Astrocyte (in vitro differentiated cells and primary cell): ENCODE measurements at regions not wholly inside any gene's neighbourhood (a gene's known extent, or its start where the extent isn't known, plus 50 kb on each side); places are given as distances from the start of the nearest gene placed in this dataset.

Experiments used
- DNase-seq: peaks from one replicate; pipeline ENCODE4 v3.0.0-alpha.2; 2010; ENCODE audit warnings: low read depth
- FAIRE-seq: peaks from 2 replicates; lab custom pipeline; 2011; peaks lifted over from hg19 to GRCh38; lab: Jason Lieb, UNC
- H2AFZ ChIP-seq: 2 replicates; pipeline ENCODE4 v1.6.0; 2012; ENCODE audit warnings: low read depth, low read length, inconsistent platforms
- H3K27ac ChIP-seq: 2 replicates; pipeline ENCODE4 v1.5.1; 2011; ENCODE audit warnings: low read depth, low read length, inconsistent platforms
- H3K27me3 ChIP-seq: 2 replicates; pipeline ENCODE4 v1.6.0; 2011; ENCODE audit warnings: low read length, inconsistent platforms; ENCODE audit not compliant: insufficient read depth
- H3K36me3 ChIP-seq: 2 replicates; pipeline ENCODE4 v1.5.1; 2011; ENCODE audit warnings: low read length, inconsistent platforms; ENCODE audit not compliant: insufficient read depth
- H3K4me1 ChIP-seq: 2 replicates; pipeline ENCODE4 v1.5.1; 2011; ENCODE audit warnings: low read length, inconsistent platforms; ENCODE audit not compliant: insufficient read depth
- H3K4me2 ChIP-seq: 2 replicates; pipeline ENCODE4 v1.6.0; 2012; ENCODE audit warnings: low read length, inconsistent platforms
- H3K4me3 ChIP-seq: 2 replicates; pipeline ENCODE4 v1.5.1; 2011; ENCODE audit warnings: low read depth, mild to moderate bottlenecking, low read length, inconsistent platforms; ENCODE audit not compliant: insufficient read depth
- H3K79me2 ChIP-seq: 2 replicates; pipeline ENCODE4 v1.6.0; 2012; ENCODE audit warnings: mild to moderate bottlenecking, low read length, inconsistent platforms; ENCODE audit not compliant: insufficient read depth
- H3K9ac ChIP-seq: 2 replicates; pipeline ENCODE4 v1.6.0; 2012; ENCODE audit warnings: mild to moderate bottlenecking, low read length, inconsistent platforms
- H3K9me3 ChIP-seq: 2 replicates; pipeline ENCODE4 v1.5.1; 2012; ENCODE audit warnings: low read depth, mild to moderate bottlenecking, low read length, inconsistent platforms; ENCODE audit not compliant: insufficient read depth
- H4K20me1 ChIP-seq: 2 replicates; pipeline ENCODE4 v1.6.0; 2012; ENCODE audit warnings: low read length, inconsistent platforms; ENCODE audit not compliant: insufficient read depth
- H3K27ac Mint-ChIP-seq: one replicate; pipeline ENCODE4 v1.8.0; 2021; ENCODE audit warnings: mild to moderate bottlenecking, mixed read lengths; ENCODE audit not compliant: unreplicated experiment
- H3K27me3 Mint-ChIP-seq: one replicate; pipeline ENCODE4 v1.8.0; 2021; ENCODE audit warnings: low read depth, mixed read lengths; ENCODE audit not compliant: unreplicated experiment
- H3K36me3 Mint-ChIP-seq: one replicate; pipeline ENCODE4 v1.8.0; 2021; ENCODE audit warnings: low read depth, mixed read lengths; ENCODE audit not compliant: unreplicated experiment
- H3K4me1 Mint-ChIP-seq: one replicate; pipeline ENCODE4 v1.8.0; 2021; ENCODE audit warnings: low read depth, mixed read lengths; ENCODE audit not compliant: unreplicated experiment
- H3K4me3 Mint-ChIP-seq: one replicate; pipeline ENCODE4 v1.8.0; 2021; ENCODE audit warnings: mild to moderate bottlenecking, moderate library complexity, mixed read lengths; ENCODE audit not compliant: unreplicated experiment
- H3K9me3 Mint-ChIP-seq: one replicate; pipeline ENCODE4 v1.8.0; 2021; ENCODE audit warnings: mild to moderate bottlenecking, mixed read lengths; ENCODE audit not compliant: unreplicated experiment
- EZH2 ChIP-seq: IDR thresholded peaks from 2 replicates; pipeline ENCODE4 v1.6.1; 2012; ENCODE audit warnings: mild to moderate bottlenecking, low read length, inconsistent platforms; ENCODE audit not compliant: insufficient read depth
- TF ChIP-seq, protein P1 (sequence below): IDR thresholded peaks from 2 replicates; pipeline ENCODE4 v1.5.1; 2011; ENCODE audit warnings: low read depth, mild to moderate bottlenecking, inconsistent platforms, low read length, moderate library complexity; ENCODE audit not compliant: insufficient read depth

DNA sequence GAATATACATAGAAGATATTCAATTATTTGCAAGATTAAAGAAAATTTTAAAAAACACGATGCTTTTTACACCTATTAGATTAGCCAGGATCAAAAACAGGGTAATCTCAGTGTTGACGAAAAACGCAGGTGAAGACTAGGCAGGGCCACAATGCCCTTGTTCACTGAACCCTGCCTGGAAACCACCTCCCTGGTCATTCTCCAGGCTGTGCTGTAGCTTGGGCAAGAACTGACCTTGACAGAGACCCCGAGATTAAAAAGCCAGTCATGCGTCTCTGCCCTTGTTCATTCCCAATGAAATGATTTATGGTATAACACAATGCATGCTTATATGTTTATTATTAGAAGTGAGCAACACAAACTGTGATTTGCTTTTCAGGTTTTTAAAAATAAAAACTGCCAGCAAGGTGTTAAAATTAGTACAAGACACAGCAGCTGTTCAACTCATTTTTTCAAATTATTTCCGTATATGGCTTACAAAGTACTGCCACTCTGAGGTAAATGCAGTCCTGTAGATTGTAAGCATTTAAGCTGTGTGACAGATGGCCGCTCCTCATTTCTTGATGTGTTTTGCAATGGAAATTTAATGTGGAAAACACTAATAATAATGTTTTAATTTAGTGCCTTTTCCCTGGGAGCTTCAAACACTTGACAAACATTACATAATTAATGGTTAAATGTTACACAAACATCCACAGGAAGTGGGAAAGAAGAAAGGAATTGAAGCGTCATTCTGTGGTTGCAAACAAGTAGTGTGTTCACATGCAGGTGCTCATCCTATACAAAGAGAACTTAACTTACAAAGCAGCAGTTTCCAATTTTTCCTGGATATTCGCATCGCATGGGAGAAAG lies 200.2 kb downstream of the VCY1B start:
- H3K4me1 ChIP-seq = no peaks in the 10 kb centered on the region
- H3K27ac ChIP-seq = no peak overlapping the region
- H3K4me1 Mint-ChIP-seq = no peaks in the 10 kb centered on the region
- no peak overlapping the region for H3K4me2 ChIP-seq
- H4K20me1 ChIP-seq = no peaks in the 10 kb centered on the region
- no peak overlapping the region for H3K27ac Mint-ChIP-seq
- H3K9me3 Mint-ChIP-seq = no peaks in the 10 kb centered on the region
- H3K36me3 ChIP-seq = no peaks in the 10 kb centered on the region
- DNase-seq (no peak), FAIRE-seq (no peak)
- H3K36me3 Mint-ChIP-seq = no peaks in the 10 kb centered on the region
- no peak overlapping the region for H2AFZ ChIP-seq
- no peaks in the 10 kb centered on the region for H3K9me3 ChIP-seq
- H3K4me3 ChIP-seq = no peak overlapping the region
- no peak overlapping the region for H3K9ac ChIP-seq
- TF ChIP-seq, protein P1, sequence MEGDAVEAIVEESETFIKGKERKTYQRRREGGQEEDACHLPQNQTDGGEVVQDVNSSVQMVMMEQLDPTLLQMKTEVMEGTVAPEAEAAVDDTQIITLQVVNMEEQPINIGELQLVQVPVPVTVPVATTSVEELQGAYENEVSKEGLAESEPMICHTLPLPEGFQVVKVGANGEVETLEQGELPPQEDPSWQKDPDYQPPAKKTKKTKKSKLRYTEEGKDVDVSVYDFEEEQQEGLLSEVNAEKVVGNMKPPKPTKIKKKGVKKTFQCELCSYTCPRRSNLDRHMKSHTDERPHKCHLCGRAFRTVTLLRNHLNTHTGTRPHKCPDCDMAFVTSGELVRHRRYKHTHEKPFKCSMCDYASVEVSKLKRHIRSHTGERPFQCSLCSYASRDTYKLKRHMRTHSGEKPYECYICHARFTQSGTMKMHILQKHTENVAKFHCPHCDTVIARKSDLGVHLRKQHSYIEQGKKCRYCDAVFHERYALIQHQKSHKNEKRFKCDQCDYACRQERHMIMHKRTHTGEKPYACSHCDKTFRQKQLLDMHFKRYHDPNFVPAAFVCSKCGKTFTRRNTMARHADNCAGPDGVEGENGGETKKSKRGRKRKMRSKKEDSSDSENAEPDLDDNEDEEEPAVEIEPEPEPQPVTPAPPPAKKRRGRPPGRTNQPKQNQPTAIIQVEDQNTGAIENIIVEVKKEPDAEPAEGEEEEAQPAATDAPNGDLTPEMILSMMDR = no peak
- no peak for TF ChIP-seq EZH2
- no peaks in the 10 kb centered on the region for H3K27me3 Mint-ChIP-seq
- H3K4me3 Mint-ChIP-seq = no peak overlapping the region
- H3K79me2 ChIP-seq = no peaks in the 10 kb centered on the region
- no peaks in the 10 kb centered on the region for H3K27me3 ChIP-seq

DNA sequence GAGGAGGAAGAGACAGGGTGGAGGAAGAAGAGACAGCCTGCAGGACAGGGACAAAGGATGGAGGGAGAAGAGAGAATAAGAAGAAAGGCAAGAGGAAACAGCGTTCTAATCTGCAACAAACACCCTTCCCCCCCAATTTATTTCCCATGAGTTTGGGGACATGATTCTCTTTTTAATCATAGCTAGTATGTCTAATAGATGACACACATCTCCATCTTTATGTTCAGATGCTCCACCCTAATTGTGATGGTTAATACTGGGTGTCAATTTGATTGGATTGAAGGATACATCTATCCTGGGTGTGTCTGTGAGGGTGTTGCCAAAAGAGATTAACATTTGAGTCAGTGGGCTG lies 200.8 kb downstream of the VCY1B start:
- DNase-seq (no peak), FAIRE-seq (no peak)
- H3K4me3 ChIP-seq = no peak overlapping the region
- no peaks in the 10 kb centered on the region for H4K20me1 ChIP-seq
- no peaks in the 10 kb centered on the region for H3K4me1 ChIP-seq
- H3K9me3 Mint-ChIP-seq = no peaks in the 10 kb centered on the region
- H3K4me1 Mint-ChIP-seq = no peaks in the 10 kb centered on the region
- H2AFZ ChIP-seq = no peak overlapping the region
- no peak overlapping the region for H3K4me3 Mint-ChIP-seq
- TF ChIP-seq, protein P1 = no peak
- no peak for TF ChIP-seq EZH2
- no peaks in the 10 kb centered on the region for H3K27me3 Mint-ChIP-seq
- H3K27ac Mint-ChIP-seq = no peak overlapping the region
- no peaks in the 10 kb centered on the region for H3K79me2 ChIP-seq
- H3K27me3 ChIP-seq = no peaks in the 10 kb centered on the region
- no peak overlapping the region for H3K4me2 ChIP-seq
- no peak overlapping the region for H3K9ac ChIP-seq
- no peaks in the 10 kb centered on the region for H3K36me3 Mint-ChIP-seq
- H3K27ac ChIP-seq = no peak overlapping the region
- no peaks in the 10 kb centered on the region for H3K36me3 ChIP-seq
- no peaks in the 10 kb centered on the region for H3K9me3 ChIP-seq

DNA sequence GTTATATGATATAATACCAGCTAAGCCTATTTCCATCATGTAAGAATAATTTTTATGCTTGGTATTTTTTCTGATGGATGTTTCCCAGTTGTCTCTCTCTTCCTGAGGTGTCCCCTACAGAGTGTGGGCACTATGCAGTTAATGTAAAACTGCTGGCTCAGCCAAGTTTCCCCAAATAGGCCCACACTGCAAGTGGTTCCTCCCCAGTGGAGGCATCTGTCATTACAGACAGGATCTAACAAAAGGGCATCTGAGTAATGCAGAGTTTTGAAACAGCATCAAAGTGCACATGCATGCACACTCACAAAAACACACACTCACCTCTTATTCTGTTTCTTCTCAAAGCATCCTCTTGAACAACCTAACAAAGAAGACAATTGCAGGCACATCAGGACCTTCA lies 221.0 kb downstream of the VCY1B start:
- no peaks in the 10 kb centered on the region for H3K36me3 ChIP-seq
- FAIRE-seq = no peak
- H3K9ac ChIP-seq = no peak overlapping the region
- TF ChIP-seq EZH2 = no peak
- TF ChIP-seq, protein P1 = no peak
- no peaks in the 10 kb centered on the region for H3K9me3 ChIP-seq
- H4K20me1 ChIP-seq = no peaks in the 10 kb centered on the region
- no peaks in the 10 kb centered on the region for H3K27me3 Mint-ChIP-seq
- no peak for DNase-seq
- H3K27ac ChIP-seq = no peak overlapping the region
- H3K9me3 Mint-ChIP-seq = peaks cover 2% of the 10 kb centered on the region
- no peak overlapping the region for H3K4me3 ChIP-seq
- no peak overlapping the region for H3K4me3 Mint-ChIP-seq
- H3K4me2 ChIP-seq = no peak overlapping the region
- no peaks in the 10 kb centered on the region for H3K79me2 ChIP-seq
- H3K4me1 ChIP-seq = no peaks in the 10 kb centered on the region
- H3K27me3 ChIP-seq = no peaks in the 10 kb centered on the region
- no peak overlapping the region for H3K27ac Mint-ChIP-seq
- no peaks in the 10 kb centered on the region for H3K4me1 Mint-ChIP-seq
- H3K36me3 Mint-ChIP-seq = no peaks in the 10 kb centered on the region
- H2AFZ ChIP-seq = no peak overlapping the region
